Tibial nerve (tissue), 4 donors: ENCODE measurements at regions not wholly inside any gene's neighbourhood (a gene's known extent, or its start where the extent isn't known, plus 50 kb on each side); places are given as distances from the start of the nearest gene placed in this dataset.

Source experiments
- DNase-seq, 2 donors: peaks; one replicate each; pipeline ENCODE4 v3.0.0-alpha.2; 2019; ENCODE audit warnings: low spot score in 2 of 2
- H3K27ac ChIP-seq, 4 donors: fragments of 200-600 bp; sonication (generic) in 3 of 4; one replicate each; pipeline ENCODE4 v1.5.1; 2017 to 2019; ENCODE audit warnings: mild to moderate bottlenecking in 1 of 4
- H3K27me3 ChIP-seq, 2 donors: fragments of 200-600 bp; sonication (generic) in 1 of 2; one replicate each; pipeline versions ENCODE4 v1.5.1 to v1.6.0; 2017 to 2019
- H3K36me3 ChIP-seq, 3 donors: fragments of 200-600 bp; sonication (generic); one replicate each; pipeline ENCODE4 v1.5.1; 2018 to 2019
- H3K4me1 ChIP-seq, 4 donors: fragments of 200-600 bp; sonication (generic) in 3 of 4; one replicate each; pipeline ENCODE4 v1.5.1; 2017 to 2019
- H3K4me3 ChIP-seq, 4 donors: fragments of 200-600 bp; sonication (generic) in 3 of 4; one replicate each; pipeline ENCODE4 v1.5.1; 2017 to 2019; ENCODE audit warnings: mild to moderate bottlenecking in 1 of 4, moderate library complexity in 1 of 4
- H3K9me3 ChIP-seq, 4 donors: fragments of 200-600 bp; sonication (generic) in 3 of 4; one replicate each; pipeline ENCODE4 v1.5.1; 2017 to 2019
- EP300 ChIP-seq, 2 donors: sonication (generic); formaldehyde crosslinking; IDR thresholded peaks; one replicate each; pipeline ENCODE4 v1.6.1; 2017; ENCODE audit warnings: antibody characterized with exemption in 2 of 2, mild to moderate bottlenecking in 1 of 2
- POLR2A ChIP-seq, 2 donors: fragments of 450-650 bp; IDR thresholded peaks; one replicate each; pipeline ENCODE4 v1.6.1; 2017; ENCODE audit warnings: antibody characterized with exemption in 2 of 2, mild to moderate bottlenecking in 2 of 2, moderate library complexity in 2 of 2
- WGBS, 2 donors: methylation state at CpG; one replicate each; pipeline ENCODE4 v1.1.5; 2018; 5-methylcytosine and 5-hydroxymethylcytosine counted together
- TF ChIP-seq, protein P1 (sequence below), 5 experiments: fragments of 200-600 bp in 3 of 5; fragments of 450-650 bp in 2 of 5; sonication (generic) in 3 of 5; IDR thresholded peaks; one replicate each; pipeline ENCODE4 v1.5.1; 2016 to 2019; ENCODE audit warnings: antibody characterized with exemption in 5 of 5, mild to moderate bottlenecking in 3 of 5, moderate library complexity in 2 of 5

DNA sequence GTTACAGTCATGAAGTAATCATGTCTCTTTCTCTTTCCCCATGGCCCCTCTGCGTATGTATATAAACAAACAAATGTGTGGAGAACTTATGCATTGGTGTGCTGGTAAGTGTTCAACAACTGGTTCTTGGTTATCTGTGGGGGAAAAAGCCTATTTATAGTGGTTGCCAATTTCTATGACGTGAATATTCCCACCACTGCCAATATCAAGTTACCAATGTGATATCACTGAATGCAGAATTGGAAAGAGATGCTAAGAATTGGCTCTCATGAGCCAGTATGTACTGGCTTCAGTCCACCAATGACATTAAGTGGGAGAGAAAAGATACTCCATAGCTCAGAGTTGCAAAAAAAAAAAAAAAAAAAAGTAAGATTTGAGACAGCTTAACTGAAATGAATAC is 399.7 kb downstream of the REEP3 start:
- DNase-seq, result no peak
- Histone ChIP-seq H3K9me3 (no peaks in the 10 kb centered on the region), H3K36me3 (no peaks in the 10 kb centered on the region), H3K4me3 (no peak overlapping the region), H3K4me1 (peaks cover 0 to 6% (median 0%) of the 10 kb centered on the region in 4 donors), H3K27ac (no peak overlapping the region), H3K27me3 (no peaks in the 10 kb centered on the region)
- TF ChIP-seq POLR2A (IDR thresholded peaks at IDR 0.05) (no peak), EP300 (IDR thresholded peaks at IDR 0.05) (no peak)
- TF ChIP-seq, protein P1, sequence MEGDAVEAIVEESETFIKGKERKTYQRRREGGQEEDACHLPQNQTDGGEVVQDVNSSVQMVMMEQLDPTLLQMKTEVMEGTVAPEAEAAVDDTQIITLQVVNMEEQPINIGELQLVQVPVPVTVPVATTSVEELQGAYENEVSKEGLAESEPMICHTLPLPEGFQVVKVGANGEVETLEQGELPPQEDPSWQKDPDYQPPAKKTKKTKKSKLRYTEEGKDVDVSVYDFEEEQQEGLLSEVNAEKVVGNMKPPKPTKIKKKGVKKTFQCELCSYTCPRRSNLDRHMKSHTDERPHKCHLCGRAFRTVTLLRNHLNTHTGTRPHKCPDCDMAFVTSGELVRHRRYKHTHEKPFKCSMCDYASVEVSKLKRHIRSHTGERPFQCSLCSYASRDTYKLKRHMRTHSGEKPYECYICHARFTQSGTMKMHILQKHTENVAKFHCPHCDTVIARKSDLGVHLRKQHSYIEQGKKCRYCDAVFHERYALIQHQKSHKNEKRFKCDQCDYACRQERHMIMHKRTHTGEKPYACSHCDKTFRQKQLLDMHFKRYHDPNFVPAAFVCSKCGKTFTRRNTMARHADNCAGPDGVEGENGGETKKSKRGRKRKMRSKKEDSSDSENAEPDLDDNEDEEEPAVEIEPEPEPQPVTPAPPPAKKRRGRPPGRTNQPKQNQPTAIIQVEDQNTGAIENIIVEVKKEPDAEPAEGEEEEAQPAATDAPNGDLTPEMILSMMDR (IDR thresholded peaks at IDR 0.05), result no peak
- WGBS, 2 donors, result 21 to 42% methylated on average over 2 of the region's 2 CpGs

DNA sequence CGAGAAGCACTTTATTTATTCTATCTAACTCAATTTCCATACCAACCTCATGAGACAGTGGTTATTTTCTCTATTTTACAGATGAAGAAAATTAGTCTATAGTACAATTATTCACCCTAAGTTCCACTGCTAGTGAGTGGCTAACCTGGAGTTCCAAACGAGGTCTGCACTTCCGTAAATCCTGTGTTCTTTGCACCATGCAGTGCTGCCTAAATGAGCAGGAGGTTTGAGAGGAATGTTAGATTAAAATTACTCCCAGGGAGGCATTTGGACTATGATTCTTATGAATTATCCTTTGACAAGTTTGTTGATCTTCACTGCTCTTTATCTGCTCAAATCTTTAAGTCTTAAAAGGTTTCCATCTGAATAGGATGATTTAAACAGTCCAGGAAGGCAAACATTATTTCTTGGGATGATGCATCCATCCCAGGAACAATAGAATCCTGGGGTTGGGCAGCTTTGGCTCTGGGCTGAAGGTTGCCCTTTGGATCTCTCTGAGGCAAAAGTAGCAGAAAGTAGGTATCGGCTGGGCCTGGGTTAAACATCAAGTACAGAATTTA is 400.8 kb downstream of the REEP3 start:
- DNase-seq, result no peak
- no peak overlapping the region for H3K4me3 ChIP-seq
- H3K36me3 ChIP-seq, result no peaks in the 10 kb centered on the region
- no peak for TF ChIP-seq EP300 (IDR thresholded peaks at IDR 0.05)
- TF ChIP-seq, protein P1 (IDR thresholded peaks at IDR 0.05), result no peak
- no peak for TF ChIP-seq POLR2A (IDR thresholded peaks at IDR 0.05)
- no peaks in the 10 kb centered on the region for H3K27me3 ChIP-seq
- 59 to 62% methylated on average over 4 of the region's 4 CpGs for WGBS, 2 donors
- peaks cover 0 to 5% (median 0%) of the 10 kb centered on the region in 4 donors for H3K4me1 ChIP-seq
- no peaks in the 10 kb centered on the region for H3K9me3 ChIP-seq
- no peak overlapping the region for H3K27ac ChIP-seq

DNA sequence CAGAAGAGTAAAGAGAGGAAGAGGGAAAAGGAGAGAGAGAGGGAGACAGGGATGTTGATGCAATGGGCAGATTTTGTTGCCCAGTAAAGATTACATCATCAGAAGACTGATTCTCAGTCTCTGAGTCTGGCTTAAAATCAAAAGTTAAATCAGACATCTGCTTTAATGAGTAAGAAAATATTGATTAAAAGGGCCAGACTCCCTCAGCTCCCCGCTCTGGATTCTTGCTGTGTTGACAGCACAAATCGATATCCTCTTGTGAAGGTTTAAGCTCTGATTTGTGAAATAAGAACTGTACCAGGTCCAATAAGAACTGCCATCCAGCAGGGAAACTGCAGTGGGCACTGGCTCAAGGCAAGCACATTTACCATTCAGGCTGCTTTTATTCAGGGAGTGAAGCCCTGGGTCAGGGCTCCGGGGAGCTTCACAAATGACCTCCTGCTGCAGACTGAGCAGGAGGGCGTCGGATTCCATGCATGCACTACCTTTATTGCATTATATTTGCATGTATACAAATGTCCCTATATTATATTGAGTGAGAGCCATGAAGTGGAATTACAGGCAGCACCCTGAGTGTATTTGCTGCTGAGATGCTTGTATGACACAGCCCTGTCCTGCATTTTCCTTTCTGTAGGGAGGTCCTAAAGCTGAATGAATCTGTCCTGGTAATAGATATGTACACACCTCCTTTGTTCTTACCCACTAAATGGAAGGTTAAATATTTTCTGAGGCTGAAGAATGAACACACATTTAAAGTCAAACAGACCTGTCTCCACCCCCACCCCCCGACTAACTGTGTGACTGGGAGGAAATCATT is 401.5 kb downstream of the REEP3 start:
- no peaks in the 10 kb centered on the region for H3K36me3 ChIP-seq
- no peaks in the 10 kb centered on the region for H3K27me3 ChIP-seq
- 47 to 60% methylated on average over 6 of the region's 6 CpGs for WGBS, 2 donors
- DNase-seq, result no peak
- H3K27ac ChIP-seq, result no peak overlapping the region
- H3K4me1 ChIP-seq, result no peaks in the 10 kb centered on the region
- H3K9me3 ChIP-seq, result no peaks in the 10 kb centered on the region
- TF ChIP-seq, protein P1 (IDR thresholded peaks at IDR 0.05), result no peak
- TF ChIP-seq POLR2A (IDR thresholded peaks at IDR 0.05) (no peak), EP300 (IDR thresholded peaks at IDR 0.05) (no peak)
- H3K4me3 ChIP-seq, result no peak overlapping the region

DNA sequence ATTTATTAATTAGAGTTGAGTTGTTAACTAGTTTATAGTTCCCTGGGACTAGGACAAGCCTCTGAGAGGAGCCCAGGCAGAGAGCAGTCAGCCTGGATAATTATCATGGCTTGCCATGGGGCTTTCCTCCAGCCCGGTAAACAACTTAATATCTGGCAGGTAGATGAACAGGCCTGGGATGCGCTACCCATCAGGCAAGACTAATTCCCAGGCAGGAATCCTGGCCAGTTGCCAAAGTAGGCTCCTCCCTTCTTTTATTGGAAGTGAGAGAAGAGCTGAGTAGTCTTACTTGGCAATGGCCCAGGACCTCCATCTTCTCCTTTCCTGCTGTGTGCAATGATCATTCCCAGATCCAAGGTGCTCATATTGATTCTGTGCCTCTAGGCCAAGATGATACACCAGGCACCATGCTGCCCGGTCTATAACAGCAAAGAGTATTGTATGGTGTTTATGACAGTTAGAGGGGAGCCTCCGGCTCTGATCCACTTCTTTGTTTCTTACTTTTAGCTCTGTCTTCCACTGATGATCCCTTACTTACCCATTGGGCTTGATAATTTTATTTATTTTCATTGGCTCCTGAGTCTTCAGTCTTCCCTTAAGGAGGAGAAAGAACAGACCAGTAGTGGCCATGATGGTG is 408.7 kb downstream of the REEP3 start:
- no peak overlapping the region for H3K27ac ChIP-seq

More for the DNA sequence above, 408.7 kb downstream of the REEP3 start:
- TF ChIP-seq EP300 (IDR thresholded peaks at IDR 0.05) (no peak), POLR2A (IDR thresholded peaks at IDR 0.05) (no peak)
- TF ChIP-seq, protein P1 (IDR thresholded peaks at IDR 0.05), result no peak
- H3K9me3 ChIP-seq, result no peaks in the 10 kb centered on the region
- no peaks in the 10 kb centered on the region for H3K36me3 ChIP-seq
- H3K4me3 ChIP-seq, result no peak overlapping the region
- 76 to 90% methylated on average over 4 of the region's 4 CpGs for WGBS, 2 donors
- no peaks in the 10 kb centered on the region for H3K4me1 ChIP-seq
- no peak for DNase-seq
- no peaks in the 10 kb centered on the region for H3K27me3 ChIP-seq
